Uterus (tissue), 3 donors: ENCODE measurements at regions not wholly inside any gene's neighbourhood (a gene's known extent, or its start where the extent isn't known, plus 50 kb on each side); places are given as distances from the start of the nearest gene placed in this dataset.

Source experiments
- DNase-seq, 2 donors: peaks; one replicate each; pipeline ENCODE4 v3.0.0-alpha.2; 2019 to 2020
- H3K27ac ChIP-seq, 2 donors: fragments of 200-600 bp; sonication (generic); 1 replicate in 1 of 2; 2 replicates in 1 of 2; pipeline ENCODE4 v1.5.1; 2016 to 2018
- H3K27me3 ChIP-seq, 2 donors: fragments of 200-600 bp; sonication (generic); one replicate each; pipeline ENCODE4 v1.5.1; 2018 to 2019; ENCODE audit warnings: control low read depth in 1 of 2
- H3K36me3 ChIP-seq, 2 donors: fragments of 200-600 bp; sonication (generic); one replicate each; pipeline ENCODE4 v1.5.1; 2019; ENCODE audit warnings: control low read depth in 1 of 2
- H3K4me1 ChIP-seq, 2 donors: fragments of 200-600 bp; sonication (generic); one replicate each; pipeline ENCODE4 v1.5.1; 2018 to 2019; ENCODE audit warnings: control low read depth in 1 of 2
- H3K4me3 ChIP-seq, 2 donors: fragments of 200-600 bp; sonication (generic); 1 replicate in 1 of 2; 2 replicates in 1 of 2; pipeline ENCODE4 v1.5.1; 2018 to 2019; ENCODE audit warnings: mild to moderate bottlenecking in 1 of 2
- H3K9me3 ChIP-seq, 2 donors: fragments of 200-600 bp; sonication (generic); one replicate each; pipeline ENCODE4 v1.5.1; 2019; ENCODE audit warnings: control low read depth in 1 of 2
- CTCF ChIP-seq, 4 experiments: fragments of 200-600 bp in 2 of 4; fragments of 450-650 bp in 2 of 4; sonication (generic) in 2 of 4; IDR thresholded peaks; one replicate each; pipeline ENCODE4 v1.5.1; 2016 to 2019; ENCODE audit warnings: antibody characterized with exemption in 4 of 4, mild to moderate bottlenecking in 2 of 4, moderate library complexity in 1 of 4
- POLR2A ChIP-seq, 2 donors: fragments of 450-650 bp; IDR thresholded peaks; one replicate each; pipeline ENCODE4 v1.6.1; 2016; ENCODE audit warnings: antibody characterized with exemption in 2 of 2, mild to moderate bottlenecking in 1 of 2, moderate library complexity in 1 of 2
- intact Hi-C: fragments of 100-400 bp; cut with DNase I; formaldehyde crosslinking; loops from one replicate; pipeline ENCODE4 v1.15.1; 2023; ENCODE audit warnings: low total_unique reads
- donor health status: DM: yes; HTN: yes; CAD: no.

DNA sequence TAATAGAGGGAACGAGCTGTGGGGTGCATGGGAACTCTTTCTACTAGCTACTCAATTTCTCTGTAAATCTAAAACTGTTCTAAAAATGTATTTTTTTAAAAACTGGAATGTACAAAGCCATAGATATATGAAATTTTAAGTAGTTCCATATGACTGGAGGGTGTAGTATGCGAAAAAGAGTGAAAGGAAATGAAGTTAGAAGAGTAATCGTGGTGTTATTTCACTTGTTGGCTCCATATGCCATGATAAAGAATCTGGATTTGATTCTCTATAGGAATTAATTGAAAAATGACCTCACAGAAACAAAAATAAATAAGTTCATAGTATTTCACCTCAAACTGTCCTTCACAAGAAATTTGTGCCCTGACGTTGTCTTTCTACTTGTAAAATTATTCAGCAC lies 500.2 kb downstream of the TENT5A start:
- H3K27ac ChIP-seq, result no peak overlapping the region
- no peak overlapping the region for H3K4me3 ChIP-seq
- no peaks in the 10 kb centered on the region for H3K36me3 ChIP-seq
- no peaks in the 10 kb centered on the region for H3K4me1 ChIP-seq
- intact Hi-C loops, result no loop called here
- no peaks in the 10 kb centered on the region for H3K27me3 ChIP-seq
- H3K9me3 ChIP-seq, result no peaks in the 10 kb centered on the region
- TF ChIP-seq CTCF (IDR thresholded peaks at IDR 0.05), result no peak
- TF ChIP-seq POLR2A (IDR thresholded peaks at IDR 0.05), result no peak
- DNase-seq, result no peak

- no peak for DNase-seq
- no peak overlapping the region for H3K4me3 ChIP-seq
- TF ChIP-seq CTCF (IDR thresholded peaks at IDR 0.05), result no peak
- no peak for TF ChIP-seq POLR2A (IDR thresholded peaks at IDR 0.05)
- no peaks in the 10 kb centered on the region for H3K4me1 ChIP-seq
- intact Hi-C loops, result no loop called here
- peaks cover 0 to 8% of the 10 kb centered on the region in 2 donors for H3K9me3 ChIP-seq
- H3K27me3 ChIP-seq, result no peaks in the 10 kb centered on the region
- H3K36me3 ChIP-seq, result no peaks in the 10 kb centered on the region
- H3K27ac ChIP-seq, result no peak overlapping the region
These were observed 506.3 kb downstream of the TENT5A start for GRCh38 chr6:81246200-81246599.

DNA sequence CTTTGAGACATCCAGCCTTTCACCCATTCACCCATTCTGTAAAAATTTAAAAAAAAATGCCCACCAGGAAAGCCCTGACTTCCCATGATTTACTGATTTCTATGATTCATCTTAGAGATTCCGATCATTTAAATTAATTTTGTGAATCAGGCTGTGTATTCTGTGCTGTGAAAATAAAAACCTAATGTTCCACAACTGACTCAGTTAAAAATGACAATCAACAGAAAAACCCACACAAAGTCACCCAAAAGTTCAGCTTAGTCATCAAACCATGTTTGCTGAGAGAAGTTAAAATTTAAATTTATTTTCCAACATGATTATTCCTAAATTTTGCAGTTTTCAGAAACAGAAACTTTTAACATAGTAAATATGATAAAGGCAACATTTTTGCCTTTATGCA lies 509.9 kb downstream of the TENT5A start:
- no peaks in the 10 kb centered on the region for H3K36me3 ChIP-seq
- H3K4me3 ChIP-seq, result no peak overlapping the region
- no peaks in the 10 kb centered on the region for H3K4me1 ChIP-seq
- intact Hi-C loops, result no loop called here
- H3K27me3 ChIP-seq, result no peaks in the 10 kb centered on the region
- H3K9me3 ChIP-seq, result peaks cover 0 to 8% of the 10 kb centered on the region in 2 donors
- no peak for TF ChIP-seq CTCF (IDR thresholded peaks at IDR 0.05)
- TF ChIP-seq POLR2A (IDR thresholded peaks at IDR 0.05), result no peak
- no peak for DNase-seq
- H3K27ac ChIP-seq, result no peak overlapping the region

DNA sequence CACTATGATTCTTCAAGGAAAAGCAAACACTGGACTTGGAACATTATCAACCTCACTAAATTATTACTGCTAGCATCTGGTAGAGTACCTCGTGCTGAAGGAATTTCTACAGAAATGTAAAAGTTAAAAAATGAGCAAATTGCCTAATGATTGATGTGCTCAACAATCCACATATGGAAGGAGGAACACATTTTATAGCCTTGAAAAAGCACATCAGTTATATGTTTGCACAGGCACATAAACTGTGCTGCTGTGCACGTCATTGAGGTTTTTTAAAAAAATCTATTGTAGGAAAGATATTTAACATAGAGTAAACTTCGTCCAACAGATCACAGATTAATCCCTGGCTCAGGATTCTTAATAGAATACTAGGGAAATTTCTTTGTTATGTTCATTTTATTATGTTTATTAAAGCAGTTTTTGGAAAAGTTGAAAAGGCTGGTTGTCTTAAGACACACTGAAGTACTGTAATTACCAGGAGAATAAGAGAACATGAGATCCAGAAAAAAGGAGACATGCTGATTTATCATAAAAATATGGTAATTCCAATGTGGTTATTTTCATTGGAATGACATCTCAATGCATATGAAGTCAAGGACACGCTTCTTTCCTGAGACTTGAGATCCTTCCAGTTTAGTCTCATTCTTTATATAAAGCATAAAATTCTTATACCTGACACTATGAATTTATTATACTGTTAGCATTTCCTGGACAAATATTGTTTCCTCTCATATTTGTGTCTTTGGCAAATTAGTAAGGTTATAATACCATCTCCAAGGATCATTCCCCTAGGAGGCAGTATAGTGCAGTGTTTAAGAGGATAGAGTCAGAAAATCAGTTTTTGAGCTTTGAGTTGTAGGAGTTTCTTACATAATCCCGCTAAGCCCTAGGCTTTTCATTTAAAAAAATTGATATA lies 511.1 kb downstream of the TENT5A start:
- intact Hi-C loops, result no loop called here
- DNase-seq, result no peak
- H3K9me3 ChIP-seq, result peaks cover 0 to 8% of the 10 kb centered on the region in 2 donors
- H3K4me1 ChIP-seq, result no peaks in the 10 kb centered on the region
- TF ChIP-seq CTCF (IDR thresholded peaks at IDR 0.05), result peak in 2 of 4 experiments; percentile 14 to 20
- TF ChIP-seq POLR2A (IDR thresholded peaks at IDR 0.05), result no peak
- H3K36me3 ChIP-seq, result no peaks in the 10 kb centered on the region
- H3K27me3 ChIP-seq, result no peaks in the 10 kb centered on the region
- H3K27ac ChIP-seq, result no peak overlapping the region
- H3K4me3 ChIP-seq, result no peak overlapping the region

GRCh38 chr6:81238390-81238789 lies 514.1 kb downstream of the TENT5A start:
- intact Hi-C loops, result no loop called here
- H3K27ac ChIP-seq, result no peak overlapping the region

More at GRCh38 chr6:81238390-81238789, 514.1 kb downstream of the TENT5A start:
- H3K4me3 ChIP-seq, result no peak overlapping the region
- no peaks in the 10 kb centered on the region for H3K27me3 ChIP-seq
- TF ChIP-seq POLR2A (IDR thresholded peaks at IDR 0.05) (no peak), CTCF (IDR thresholded peaks at IDR 0.05) (no peak)
- DNase-seq, result no peak
- H3K36me3 ChIP-seq, result no peaks in the 10 kb centered on the region
- H3K9me3 ChIP-seq, result no peaks in the 10 kb centered on the region
- H3K4me1 ChIP-seq, result no peaks in the 10 kb centered on the region
